Adrenal gland (tissue), 9 donors: ENCODE measurements at regions not wholly inside any gene's neighbourhood (a gene's known extent, or its start where the extent isn't known, plus 50 kb on each side); places are given as distances from the start of the nearest gene placed in this dataset.

ENCODE experiments used
- DNase-seq, 7 donors: peaks; one replicate each; pipeline ENCODE4 v3.0.0-alpha.2; 2019 to 2020
- H3K27ac ChIP-seq, 5 donors: fragments of 200-600 bp; sonication (generic) in 4 of 5; 1 replicate in 3 of 5; 2 replicates in 2 of 5; pipeline versions ENCODE4 v1.5.1 to v1.8.0; 2016 to 2020; ENCODE audit warnings: mild to moderate bottlenecking in 1 of 5
- H3K27me3 ChIP-seq: fragments of 200-600 bp; 2 replicates; pipeline ENCODE4 v1.8.0; 2021
- H3K36me3 ChIP-seq, 2 donors: fragments of 200-600 bp; replicated peaks in 1 of 2; 1 replicate in 1 of 2; 2 replicates in 1 of 2; pipeline versions ENCODE4 v1.5.1 to v1.8.0; 2018 to 2022
- H3K4me1 ChIP-seq, 2 donors: fragments of 200-600 bp; replicated peaks in 1 of 2; 1 replicate in 1 of 2; 2 replicates in 1 of 2; pipeline versions ENCODE4 v1.5.1 to v1.8.0; 2018 to 2021
- H3K4me3 ChIP-seq, 4 donors: fragments of 200-600 bp; sonication (generic) in 3 of 4; one replicate each; pipeline ENCODE4 v1.5.1; 2016 to 2018
- H3K9me3 ChIP-seq, 3 donors: fragments of 200-600 bp; sonication (generic) in 1 of 3; replicated peaks in 1 of 3; 1 replicate in 2 of 3; 2 replicates in 1 of 3; pipeline versions ENCODE4 v1.5.1 to v1.8.0; 2016 to 2021
- CTCF ChIP-seq, 6 experiments: fragments of 450-650 bp in 4 of 6; fragments of 200-600 bp in 2 of 6; sonication (generic) in 1 of 6; IDR thresholded peaks; 1 replicate in 5 of 6; 2 replicates in 1 of 6; pipeline versions ENCODE4 v1.5.1 to v1.8.0; 2016 to 2021; ENCODE audit warnings: antibody characterized with exemption in 6 of 6, mild to moderate bottlenecking in 2 of 6, moderate library complexity in 1 of 6
- POLR2A ChIP-seq, 2 donors: fragments of 450-650 bp; IDR thresholded peaks; one replicate each; pipeline ENCODE4 v1.6.1; 2017; ENCODE audit warnings: antibody characterized with exemption in 2 of 2, mild to moderate bottlenecking in 2 of 2, moderate library complexity in 1 of 2
- WGBS, 4 donors: extraction: QIAGEN DNeasy Blood & Tissue Kit in 2 of 4; methylation state at CpG; one replicate each; pipeline versions ENCODE4 v1.1.5 to v1.1.7; 2013 to 2017; 5-methylcytosine and 5-hydroxymethylcytosine counted together
- intact Hi-C, 2 donors: fragments of 100-400 bp; cut with DNase I; formaldehyde crosslinking; loops; one replicate each; pipeline versions ENCODE4 v1.14.1 to v1.15.0; 2022 to 2023
- donor health status: healthy with polysubstance abuse.
- donor health status: Bipolar disorder and iron deficiency.
- donor health status: DM: yes; HTN: yes; CAD: no.
- donor health status: DM: no; HTN: no; CAD: no.
- donor health status: DM: no; HTN: no; CAD: no.

GRCh38 chr2:61722800-61723199 is 131.1 kb downstream of the FAM161A start:
- no peaks in the 10 kb centered on the region for H3K9me3 ChIP-seq
- WGBS, 4 donors = 82 to 88% (median 84%) methylated on average over 8 of the region's 8 CpGs
- TF ChIP-seq CTCF (IDR thresholded peaks at IDR 0.05) (no peak), POLR2A (IDR thresholded peaks at IDR 0.05) (no peak)
- no peak overlapping the region for H3K4me3 ChIP-seq
- no peaks in the 10 kb centered on the region for H3K36me3 ChIP-seq
- H3K4me1 ChIP-seq = no peaks in the 10 kb centered on the region
- H3K27me3 ChIP-seq = no peaks in the 10 kb centered on the region
- DNase-seq = no peak
- no peak overlapping the region for H3K27ac ChIP-seq
- intact Hi-C loops = no loop called here

GRCh38 chr2:61722318-61722717 is 131.5 kb downstream of the FAM161A start:
- H3K4me3 ChIP-seq = no peak overlapping the region
- 88 to 93% (median 89%) methylated on average over 1 of the region's 1 CpG for WGBS, 4 donors
- no peaks in the 10 kb centered on the region for H3K27me3 ChIP-seq
- intact Hi-C loops = no loop called here
- no peaks in the 10 kb centered on the region for H3K9me3 ChIP-seq
- no peak for DNase-seq
- no peak overlapping the region for H3K27ac ChIP-seq
- no peaks in the 10 kb centered on the region for H3K36me3 ChIP-seq
- TF ChIP-seq CTCF (IDR thresholded peaks at IDR 0.05) (no peak), POLR2A (IDR thresholded peaks at IDR 0.05) (no peak)
- H3K4me1 ChIP-seq = no peaks in the 10 kb centered on the region

GRCh38 chr2:61721382-61721781 is 132.5 kb downstream of the FAM161A start:
- no peak overlapping the region for H3K27ac ChIP-seq
- no peaks in the 10 kb centered on the region for H3K9me3 ChIP-seq
- no peaks in the 10 kb centered on the region for H3K4me1 ChIP-seq
- no peaks in the 10 kb centered on the region for H3K36me3 ChIP-seq
- no peaks in the 10 kb centered on the region for H3K27me3 ChIP-seq
- H3K4me3 ChIP-seq = no peak overlapping the region
- TF ChIP-seq CTCF (IDR thresholded peaks at IDR 0.05) (no peak), POLR2A (IDR thresholded peaks at IDR 0.05) (no peak)
- DNase-seq = no peak
- intact Hi-C loops = no loop called here
- WGBS, 4 donors = 79 to 89% (median 83%) methylated on average over 2 of the region's 2 CpGs

GRCh38 chr2:61720911-61721310 is 132.9 kb downstream of the FAM161A start:
- Histone ChIP-seq H3K9me3 (no peaks in the 10 kb centered on the region), H3K4me1 (no peaks in the 10 kb centered on the region), H3K27ac (no peak overlapping the region), H3K27me3 (no peaks in the 10 kb centered on the region), H3K4me3 (no peak overlapping the region), H3K36me3 (no peaks in the 10 kb centered on the region)
- TF ChIP-seq POLR2A (IDR thresholded peaks at IDR 0.05) (no peak), CTCF (IDR thresholded peaks at IDR 0.05) (no peak)
- 90 to 96% (median 93%) methylated on average over 3 of the region's 3 CpGs for WGBS, 4 donors
- DNase-seq = no peak
- intact Hi-C loops = no loop called here
